Right lobe of liver (tissue), 6 donors: ENCODE measurements at regions not wholly inside any gene's neighbourhood (a gene's known extent, or its start where the extent isn't known, plus 50 kb on each side); places are given as distances from the start of the nearest gene placed in this dataset.

ENCODE experiments used
- ATAC-seq, 4 donors: fragments of 200-7000 bp; cut with Tn5 transposase; one replicate each; pipeline ENCODE4 v1.9.1; 2020; ENCODE audit warnings: mild to moderate bottlenecking in 4 of 4, moderate library complexity in 4 of 4
- DNase-seq, 3 donors: peaks; one replicate each; pipeline ENCODE4 v3.0.0-alpha.2; 2020
- H3K27ac ChIP-seq, 3 donors: fragments of 200-600 bp; one replicate each; pipeline ENCODE4 v1.8.0; 2022
- H3K27me3 ChIP-seq, 2 donors: fragments of 200-600 bp; one replicate each; pipeline ENCODE4 v1.8.0; 2022
- H3K36me3 ChIP-seq, 4 donors: fragments of 200-600 bp; sonication (generic) in 1 of 4; one replicate each; pipeline versions ENCODE4 v1.5.1 to v1.8.0; 2017 to 2022; ENCODE audit warnings: control low read depth in 1 of 4
- H3K4me1 ChIP-seq, 4 donors: fragments of 200-600 bp; sonication (generic) in 1 of 4; one replicate each; pipeline versions ENCODE4 v1.5.1 to v1.8.0; 2017 to 2022; ENCODE audit warnings: control low read depth in 1 of 4
- H3K4me3 ChIP-seq, 3 donors: fragments of 200-600 bp; one replicate each; pipeline ENCODE4 v1.8.0; 2022
- H3K9me3 ChIP-seq, 4 donors: fragments of 200-600 bp; sonication (generic) in 1 of 4; one replicate each; pipeline versions ENCODE4 v1.5.1 to v1.8.0; 2017 to 2022; ENCODE audit warnings: control low read depth in 1 of 4
- POLR2A ChIP-seq: fragments of 450-650 bp; IDR thresholded peaks from one replicate; pipeline ENCODE4 v1.6.1; 2017; ENCODE audit warnings: antibody characterized with exemption, mild to moderate bottlenecking
- WGBS: methylation state at CpG from one replicate; pipeline ENCODE4 v1.1.6; 2018; ENCODE audit warnings: low coverage, low lambda C conversion rate; ENCODE audit not compliant: insufficient coverage; ENCODE audit errors: missing lambda C conversion rate; 5-methylcytosine and 5-hydroxymethylcytosine counted together
- intact Hi-C, 2 donors: fragments of 100-400 bp; cut with DNase I; formaldehyde crosslinking; loops; one replicate each; pipeline versions ENCODE4 v1.11.2 to v1.14.1; 2022
- TF ChIP-seq, protein P1 (sequence below), 4 donors: fragments of 200-600 bp in 3 of 4; fragments of 450-650 bp in 1 of 4; IDR thresholded peaks; one replicate each; pipeline versions ENCODE4 v1.5.1 to v1.8.0; 2016 to 2022; ENCODE audit warnings: antibody characterized with exemption in 4 of 4, mild to moderate bottlenecking in 2 of 4
- donor health status: DM: no; HTN: yes; CAD: no.
- donor health status: DM: no; HTN: no; CAD: no.
- donor health status: DM: no; HTN: no; CAD: no.
- donor health status: DM: no; HTN: yes; CAD: no.
- donor health status: DM: no; HTN: yes; CAD: no.

DNA sequence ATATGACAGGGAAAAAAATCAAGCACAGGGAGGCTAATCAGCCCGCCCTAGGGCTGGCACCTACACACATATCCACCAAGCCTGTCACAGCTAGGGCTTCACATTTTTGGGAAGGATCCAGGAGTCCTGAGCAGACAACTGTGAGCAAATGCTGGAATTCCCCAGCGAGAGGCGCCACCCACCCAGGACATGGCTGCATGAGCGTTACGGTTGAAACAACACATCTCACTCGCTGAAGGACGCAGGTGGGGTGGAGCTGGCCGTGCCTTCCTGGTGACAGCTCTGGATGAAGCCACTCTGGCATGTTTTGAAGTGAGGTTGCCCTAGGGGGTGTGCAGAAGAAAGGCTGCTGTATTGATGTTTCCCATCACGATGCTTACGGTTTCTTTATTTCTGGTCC, 315.1 kb upstream of the EEF2KMT start:
- Histone ChIP-seq H3K4me1 (no peaks in the 10 kb centered on the region), H3K9me3 (no peaks in the 10 kb centered on the region), H3K4me3 (no peak overlapping the region), H3K36me3 (no peaks in the 10 kb centered on the region), H3K27me3 (no peaks in the 10 kb centered on the region), H3K27ac (no peak overlapping the region)
- DNase-seq (no peak), ATAC-seq (peak in 1 of 4 donors; percentile 35)
- WGBS: no CpG with 5 or more reads among the region's 10 CpGs
- intact Hi-C loops: no loop called here
- no peak for TF ChIP-seq POLR2A
- TF ChIP-seq, protein P1, sequence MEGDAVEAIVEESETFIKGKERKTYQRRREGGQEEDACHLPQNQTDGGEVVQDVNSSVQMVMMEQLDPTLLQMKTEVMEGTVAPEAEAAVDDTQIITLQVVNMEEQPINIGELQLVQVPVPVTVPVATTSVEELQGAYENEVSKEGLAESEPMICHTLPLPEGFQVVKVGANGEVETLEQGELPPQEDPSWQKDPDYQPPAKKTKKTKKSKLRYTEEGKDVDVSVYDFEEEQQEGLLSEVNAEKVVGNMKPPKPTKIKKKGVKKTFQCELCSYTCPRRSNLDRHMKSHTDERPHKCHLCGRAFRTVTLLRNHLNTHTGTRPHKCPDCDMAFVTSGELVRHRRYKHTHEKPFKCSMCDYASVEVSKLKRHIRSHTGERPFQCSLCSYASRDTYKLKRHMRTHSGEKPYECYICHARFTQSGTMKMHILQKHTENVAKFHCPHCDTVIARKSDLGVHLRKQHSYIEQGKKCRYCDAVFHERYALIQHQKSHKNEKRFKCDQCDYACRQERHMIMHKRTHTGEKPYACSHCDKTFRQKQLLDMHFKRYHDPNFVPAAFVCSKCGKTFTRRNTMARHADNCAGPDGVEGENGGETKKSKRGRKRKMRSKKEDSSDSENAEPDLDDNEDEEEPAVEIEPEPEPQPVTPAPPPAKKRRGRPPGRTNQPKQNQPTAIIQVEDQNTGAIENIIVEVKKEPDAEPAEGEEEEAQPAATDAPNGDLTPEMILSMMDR (IDR thresholded peaks at IDR 0.05): no peak

DNA sequence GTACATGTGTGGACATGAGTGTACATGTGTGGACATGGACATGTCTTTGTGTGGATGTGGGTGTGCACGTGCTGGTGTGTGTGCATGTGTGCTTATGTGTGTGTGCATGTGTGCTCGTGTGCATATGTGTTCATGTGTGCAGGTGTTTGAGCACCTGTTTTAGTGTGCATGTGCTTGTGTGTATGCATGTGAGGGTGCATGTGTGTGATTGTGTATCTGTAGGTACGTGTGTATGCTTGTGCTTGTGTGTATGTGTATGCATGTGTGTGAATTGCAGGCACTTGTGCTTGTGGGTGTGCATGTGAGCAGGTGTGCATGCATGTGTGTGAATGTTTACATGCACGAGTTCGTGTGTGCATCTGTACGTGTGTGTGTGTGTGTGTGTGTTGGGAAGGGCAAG, 300.6 kb upstream of the EEF2KMT start:
- H3K27ac ChIP-seq: no peak overlapping the region
- H3K36me3 ChIP-seq: no peaks in the 10 kb centered on the region
- ATAC-seq (no peak), DNase-seq (no peak)
- no peak overlapping the region for H3K4me3 ChIP-seq
- 41% methylated on average over 5 of the region's 6 CpGs for WGBS
- intact Hi-C loops: no loop called here
- TF ChIP-seq POLR2A: no peak
- no peaks in the 10 kb centered on the region for H3K4me1 ChIP-seq
- no peaks in the 10 kb centered on the region for H3K27me3 ChIP-seq
- H3K9me3 ChIP-seq: no peaks in the 10 kb centered on the region

DNA sequence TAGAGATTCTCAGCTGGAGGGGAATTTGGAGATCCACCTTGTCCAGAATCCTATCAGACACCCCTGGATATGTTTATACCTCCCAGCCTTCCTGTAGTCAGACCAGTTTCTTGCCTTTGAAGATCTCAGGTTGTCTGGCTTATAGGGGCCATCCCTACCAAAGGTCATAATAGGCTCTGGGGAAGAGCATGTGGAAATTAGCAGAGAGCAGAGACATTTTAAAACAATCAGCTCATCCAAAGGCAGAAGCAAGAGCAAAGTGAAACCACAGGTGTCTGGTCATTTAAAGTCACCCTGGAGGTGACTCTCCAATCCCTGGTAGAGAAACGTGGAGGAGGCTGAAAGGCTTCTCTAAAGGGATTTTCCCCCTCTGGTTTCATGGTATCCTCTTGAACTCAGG, 299.3 kb upstream of the EEF2KMT start:
- Histone ChIP-seq H3K27me3 (no peaks in the 10 kb centered on the region), H3K27ac (no peak overlapping the region), H3K36me3 (no peaks in the 10 kb centered on the region), H3K4me3 (no peak overlapping the region), H3K4me1 (no peaks in the 10 kb centered on the region), H3K9me3 (no peaks in the 10 kb centered on the region)
- DNase-seq: no peak
- intact Hi-C loops: no loop called here
- TF ChIP-seq, protein P1 (IDR thresholded peaks at IDR 0.05): no peak
- TF ChIP-seq POLR2A: no peak
- ATAC-seq: no peak
- WGBS: 0% methylated on average over 1 of the region's 1 CpG

DNA sequence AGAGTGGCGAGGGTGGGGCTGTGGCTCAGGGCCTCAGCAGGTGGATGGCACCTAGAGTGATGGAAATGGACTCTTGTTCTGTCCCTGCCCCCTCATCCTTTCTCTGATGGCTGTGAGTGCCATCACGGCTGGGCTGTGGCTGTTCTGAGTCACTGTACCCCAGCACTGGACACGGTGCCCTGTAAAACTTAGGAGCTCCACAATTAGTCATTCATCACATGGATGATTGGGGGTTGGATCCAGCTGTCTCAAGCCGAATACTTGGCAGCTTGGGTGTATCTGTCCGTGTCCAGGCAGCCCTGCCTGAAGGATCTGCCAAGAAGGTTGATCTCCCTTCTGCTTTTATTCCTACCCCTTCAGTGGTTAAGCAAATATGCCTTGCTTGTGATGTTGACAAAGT, 295.5 kb upstream of the EEF2KMT start:
- DNase-seq (no peak), ATAC-seq (no peak)
- intact Hi-C loops: no loop called here
- no peaks in the 10 kb centered on the region for H3K27me3 ChIP-seq
- no peak overlapping the region for H3K27ac ChIP-seq
- no peak overlapping the region for H3K4me3 ChIP-seq
- WGBS: 39% methylated on average over 2 of the region's 5 CpGs
- H3K9me3 ChIP-seq: no peaks in the 10 kb centered on the region
- no peaks in the 10 kb centered on the region for H3K36me3 ChIP-seq
- H3K4me1 ChIP-seq: no peaks in the 10 kb centered on the region
- no peak for TF ChIP-seq POLR2A
- TF ChIP-seq, protein P1 (IDR thresholded peaks at IDR 0.05): no peak

DNA sequence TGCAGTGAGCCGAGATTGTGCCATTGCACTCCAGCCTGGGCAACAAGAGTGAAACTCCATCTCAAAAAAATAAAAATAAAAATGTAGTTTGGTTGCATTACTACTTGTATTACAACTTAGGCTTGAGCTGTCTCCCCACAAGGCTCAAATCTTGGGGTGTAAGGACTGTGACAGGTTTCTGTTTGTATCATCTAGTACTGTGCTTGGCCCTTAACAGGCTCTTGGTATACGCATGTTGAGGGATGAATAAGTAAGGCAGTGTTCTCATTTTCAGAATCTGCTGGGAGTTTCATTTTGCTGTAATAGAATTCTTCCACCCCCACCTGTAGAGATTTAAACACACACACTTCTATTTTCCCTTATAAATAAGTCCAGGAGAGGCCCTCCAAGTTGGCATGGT, 289.4 kb upstream of the EEF2KMT start:
- Histone ChIP-seq H3K36me3 (no peaks in the 10 kb centered on the region), H3K27me3 (no peaks in the 10 kb centered on the region), H3K27ac (no peak overlapping the region), H3K9me3 (no peaks in the 10 kb centered on the region), H3K4me1 (no peaks in the 10 kb centered on the region), H3K4me3 (no peak overlapping the region)
- ATAC-seq: no peak
- intact Hi-C loops: no loop called here
- TF ChIP-seq, protein P1 (IDR thresholded peaks at IDR 0.05): no peak
- no peak for TF ChIP-seq POLR2A
- WGBS: 52% methylated on average over 2 of the region's 2 CpGs
- DNase-seq: no peak
